ENCODE measurements at regions not wholly inside any gene's neighbourhood (a gene's known extent, or its start where the extent isn't known, plus 50 kb on each side); places are given as distances from the start of the nearest gene placed in this dataset.

- peaks cover 42 to 70% of the 10 kb centered on the region in 2 donors for H3K4me1 Mint-ChIP-seq
These were observed 147.3 kb downstream of the PFKFB3 start for GRCh38 chr10:6349846-6350535.

DNA sequence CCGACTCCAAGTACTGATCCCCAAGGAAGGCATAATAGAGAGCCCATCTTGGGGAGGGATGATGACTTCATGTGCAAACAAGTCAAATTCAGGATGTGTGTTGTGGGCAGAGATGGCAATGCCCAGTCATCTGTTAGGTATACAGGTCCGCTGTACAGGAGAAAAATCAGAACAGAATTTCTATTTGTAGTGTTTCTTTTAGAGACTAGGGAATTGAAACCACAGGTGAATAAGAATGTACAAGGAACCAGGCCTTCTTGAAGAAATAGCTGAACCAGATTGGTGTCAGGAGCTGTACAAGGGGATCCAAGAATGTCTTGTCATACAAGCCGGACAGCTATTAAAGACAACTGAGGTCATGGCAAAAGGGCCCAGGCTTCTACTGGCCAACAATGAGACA, 147.9 kb downstream of the PFKFB3 start:
- H3K4me1 Mint-ChIP-seq: peaks cover 37 to 64% of the 10 kb centered on the region in 2 donors

More at GRCh38 chr10:6349846-6350535, 147.3 kb downstream of the PFKFB3 start:
- H3K4me3 Mint-ChIP-seq: peak overlapping the region; percentile 0 to 26
- H3K9me3 Mint-ChIP-seq: peaks cover 11 to 12% of the 10 kb centered on the region in 2 donors
- H3K27me3 Mint-ChIP-seq: peaks cover 5 to 7% of the 10 kb centered on the region in 2 donors
- DNase-seq: no peak
- peak overlapping the region; percentile 86 for H3K27ac Mint-ChIP-seq
- peaks cover 2 to 7% of the 10 kb centered on the region in 2 donors for H3K36me3 Mint-ChIP-seq
- ATAC-seq (replicated peaks): no peak

GRCh38 chr10:6351495-6351894, 148.8 kb downstream of the PFKFB3 start:
- Mint-ChIP-seq H3K27ac (peak overlapping the region; percentile 20), H3K4me3 (no peak overlapping the region), H3K9me3 (peaks cover 10 to 12% of the 10 kb centered on the region in 2 donors), H3K36me3 (peaks cover 4 to 5% of the 10 kb centered on the region in 2 donors), H3K27me3 (no peaks in the 10 kb centered on the region), H3K4me1 (peaks cover 32 to 55% of the 10 kb centered on the region in 2 donors)
- DNase-seq (no peak), ATAC-seq (replicated peaks) (no peak)

More for the DNA sequence above, 147.9 kb downstream of the PFKFB3 start:
- ATAC-seq (replicated peaks) (peak; percentile 38 to 56), DNase-seq (peak; percentile 23)
- Mint-ChIP-seq H3K27ac (peak overlapping the region; percentile 86), H3K4me3 (peak overlapping the region in 1 of 2 donors; percentile 26), H3K36me3 (peaks cover under 1 to 2% of the 10 kb centered on the region in 2 donors), H3K27me3 (peaks cover 2% of the 10 kb centered on the region in 2 donors), H3K9me3 (peaks cover 6 to 7% of the 10 kb centered on the region in 2 donors)

- Mint-ChIP-seq H3K27me3 (no peaks in the 10 kb centered on the region), H3K36me3 (peaks cover 6 to 9% of the 10 kb centered on the region in 2 donors), H3K27ac (no peak overlapping the region), H3K4me3 (no peak overlapping the region), H3K9me3 (peaks cover 13 to 17% of the 10 kb centered on the region in 2 donors), H3K4me1 (peaks cover 22 to 34% of the 10 kb centered on the region in 2 donors)
- DNase-seq: no peak
- no peak for ATAC-seq (replicated peaks)
These were observed 150.8 kb downstream of the PFKFB3 start for GRCh38 chr10:6353526-6353925.

- ATAC-seq (replicated peaks) (no peak), DNase-seq (no peak)
- Mint-ChIP-seq H3K27me3 (no peaks in the 10 kb centered on the region), H3K4me1 (peaks cover 21 to 27% of the 10 kb centered on the region in 2 donors), H3K4me3 (no peak overlapping the region), H3K9me3 (peaks cover 15 to 21% of the 10 kb centered on the region in 2 donors), H3K27ac (no peak overlapping the region), H3K36me3 (peaks cover 9 to 11% of the 10 kb centered on the region in 2 donors)
These were observed 151.5 kb downstream of the PFKFB3 start for GRCh38 chr10:6354168-6354772.

GRCh38 chr10:6356280-6356793, 153.6 kb downstream of the PFKFB3 start:
- H3K27ac Mint-ChIP-seq: no peak overlapping the region

DNA sequence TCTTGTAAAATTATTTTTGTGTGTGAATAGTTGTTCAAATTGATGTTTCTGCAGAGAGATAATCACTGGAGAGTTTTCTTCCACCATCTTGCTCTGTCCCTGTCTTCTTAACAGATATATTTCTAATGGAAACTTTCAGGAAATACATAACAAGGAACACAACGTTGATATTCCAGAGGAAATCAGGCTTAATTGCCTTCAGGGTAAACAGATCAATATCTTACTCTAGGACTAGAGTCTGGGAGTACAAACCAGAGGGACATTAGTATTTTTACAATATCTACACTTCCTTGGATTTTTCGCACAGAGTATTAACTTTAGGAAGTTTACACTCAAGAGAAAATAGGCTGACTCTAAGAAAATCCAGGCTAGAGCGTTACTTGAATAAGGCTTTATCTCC, 159.1 kb downstream of the PFKFB3 start:
- no peak overlapping the region for H3K27ac Mint-ChIP-seq

More at GRCh38 chr10:6356280-6356793, 153.6 kb downstream of the PFKFB3 start:
- H3K9me3 Mint-ChIP-seq: peaks cover 24 to 26% of the 10 kb centered on the region in 2 donors
- no peak for ATAC-seq (replicated peaks)
- peaks cover 16 to 23% of the 10 kb centered on the region in 2 donors for H3K36me3 Mint-ChIP-seq
- H3K27me3 Mint-ChIP-seq: no peaks in the 10 kb centered on the region
- H3K4me3 Mint-ChIP-seq: no peak overlapping the region
- DNase-seq: no peak
- peaks cover 5 to 6% of the 10 kb centered on the region in 2 donors for H3K4me1 Mint-ChIP-seq

GRCh38 chr10:6362879-6363278, 160.1 kb downstream of the PFKFB3 start:
- H3K27ac Mint-ChIP-seq: no peak overlapping the region
- peaks cover 0 to 2% of the 10 kb centered on the region in 2 donors for H3K27me3 Mint-ChIP-seq
- H3K4me3 Mint-ChIP-seq: no peak overlapping the region
- H3K4me1 Mint-ChIP-seq: peaks cover 3 to 9% of the 10 kb centered on the region in 2 donors
- DNase-seq: no peak
- peaks cover 15 to 17% of the 10 kb centered on the region in 2 donors for H3K9me3 Mint-ChIP-seq
- peaks cover 13 to 22% of the 10 kb centered on the region in 2 donors for H3K36me3 Mint-ChIP-seq
- no peak for ATAC-seq (replicated peaks)

More for the DNA sequence above, 159.1 kb downstream of the PFKFB3 start:
- Mint-ChIP-seq H3K9me3 (peaks cover 15 to 17% of the 10 kb centered on the region in 2 donors), H3K27me3 (no peaks in the 10 kb centered on the region), H3K36me3 (peaks cover 12 to 22% of the 10 kb centered on the region in 2 donors), H3K4me1 (peaks cover 3 to 9% of the 10 kb centered on the region in 2 donors), H3K4me3 (no peak overlapping the region)
- no peak for DNase-seq
- ATAC-seq (replicated peaks): no peak

DNA sequence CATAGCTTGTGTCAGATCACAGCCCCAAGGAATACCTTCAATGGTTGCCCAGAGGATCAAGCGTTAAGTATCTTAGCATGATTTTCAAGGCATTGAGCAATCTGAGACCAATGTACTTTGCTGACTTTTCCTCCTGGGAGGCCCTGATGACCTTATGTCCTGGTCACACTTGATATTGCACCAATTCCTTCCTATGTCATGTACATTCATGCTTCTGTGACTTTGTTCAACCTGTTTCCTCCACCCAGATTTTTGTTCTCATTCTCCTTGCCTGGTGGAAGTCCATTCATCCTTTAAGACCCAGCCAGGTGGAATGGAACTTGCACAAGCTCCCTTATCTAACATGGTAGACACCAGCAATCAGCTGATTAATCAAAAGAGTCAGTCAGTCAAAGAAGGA, 160.8 kb downstream of the PFKFB3 start:
- Mint-ChIP-seq H3K4me1 (peaks cover 3 to 9% of the 10 kb centered on the region in 2 donors), H3K27me3 (peaks cover 0 to 5% of the 10 kb centered on the region in 2 donors), H3K27ac (no peak overlapping the region), H3K9me3 (peaks cover 11 to 15% of the 10 kb centered on the region in 2 donors), H3K36me3 (peaks cover 12 to 18% of the 10 kb centered on the region in 2 donors), H3K4me3 (no peak overlapping the region)
- DNase-seq (no peak), ATAC-seq (replicated peaks) (no peak)

- H3K27me3 Mint-ChIP-seq: peaks cover 0 to 5% of the 10 kb centered on the region in 2 donors
- H3K9me3 Mint-ChIP-seq: peaks cover 7 to 13% of the 10 kb centered on the region in 2 donors
- DNase-seq: no peak
- no peak overlapping the region for H3K4me3 Mint-ChIP-seq
- H3K4me1 Mint-ChIP-seq: peaks cover 3 to 9% of the 10 kb centered on the region in 2 donors
- H3K36me3 Mint-ChIP-seq: peaks cover 8 to 16% of the 10 kb centered on the region in 2 donors
- H3K27ac Mint-ChIP-seq: no peak overlapping the region
- no peak for ATAC-seq (replicated peaks)
These were observed 161.6 kb downstream of the PFKFB3 start for GRCh38 chr10:6364283-6364682.

DNA sequence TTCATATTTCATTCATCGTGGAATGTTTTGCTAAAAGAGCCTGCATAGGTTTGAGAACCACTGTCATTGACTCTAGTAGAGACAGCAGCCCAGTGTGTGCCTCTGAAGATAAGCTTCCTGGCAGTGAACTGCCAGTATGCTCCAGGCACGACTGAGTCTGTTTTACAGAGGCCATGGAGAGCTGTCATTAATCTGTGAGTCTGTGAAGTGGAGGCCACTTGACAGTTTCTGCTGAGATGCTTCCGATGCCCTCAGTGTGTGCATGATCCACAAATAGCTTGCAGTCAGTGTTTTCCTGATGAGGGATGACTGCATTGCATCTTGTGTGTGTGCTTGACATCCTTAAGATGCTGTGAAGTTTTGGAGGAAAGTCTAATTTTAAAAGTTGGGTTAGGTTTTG, 162.2 kb downstream of the PFKFB3 start:
- no peak overlapping the region for H3K27ac Mint-ChIP-seq
- no peak for ATAC-seq (replicated peaks)
- H3K9me3 Mint-ChIP-seq: peaks cover 6 to 13% of the 10 kb centered on the region in 2 donors
- H3K4me1 Mint-ChIP-seq: peaks cover 3 to 9% of the 10 kb centered on the region in 2 donors
- no peak overlapping the region for H3K4me3 Mint-ChIP-seq
- no peak for DNase-seq
- H3K36me3 Mint-ChIP-seq: peaks cover 8 to 16% of the 10 kb centered on the region in 2 donors
- peaks cover 0 to 5% of the 10 kb centered on the region in 2 donors for H3K27me3 Mint-ChIP-seq

- H3K4me3 Mint-ChIP-seq: no peak overlapping the region
- peaks cover 0 to 5% of the 10 kb centered on the region in 2 donors for H3K27me3 Mint-ChIP-seq
- ATAC-seq (replicated peaks) (no peak), DNase-seq (no peak)
- H3K4me1 Mint-ChIP-seq: peaks cover 3 to 9% of the 10 kb centered on the region in 2 donors
- no peak overlapping the region for H3K27ac Mint-ChIP-seq
- H3K9me3 Mint-ChIP-seq: peaks cover 4 to 11% of the 10 kb centered on the region in 2 donors
- H3K36me3 Mint-ChIP-seq: peaks cover 7 to 14% of the 10 kb centered on the region in 2 donors
These were observed 162.7 kb downstream of the PFKFB3 start for GRCh38 chr10:6365384-6365783.
